ENCODE measurements at regions not wholly inside any gene's neighbourhood (a gene's known extent, or its start where the extent isn't known, plus 50 kb on each side); places are given as distances from the start of the nearest gene placed in this dataset.

- DNase-seq (ENCODE audit: low read depth in 2 of 2) = no peak
Measured at GRCh38 chr7:127446842-127447241, 54.3 kb upstream of the ZNF800 start.

Data from stimulated activated CD4-positive, alpha-beta T cell treated with anti-CD3 and anti-CD28 coated beads, Interleukin-1b, Interleukin-23, amount 100 ng/mL, for 4 hours (primary cell).